Activated naive CD8-positive, alpha-beta T cell treated with anti-CD3 and anti-CD28 coated beads, Interleukin-2, amount 10 ng/mL, durations not matched to agents 7 days and 5 days (primary cell): ENCODE measurements at regions not wholly inside any gene's neighbourhood (a gene's known extent, or its start where the extent isn't known, plus 50 kb on each side); places are given as distances from the start of the nearest gene placed in this dataset.
"Not testable (repeated sequence)": the region's sequence is repeated elsewhere in the genome, so short reads cannot be mapped to it uniquely, and the experiment has no call there.

ENCODE experiments used
- ATAC-seq: fragments of 150-1000 bp; cut with Tn5 transposase; one replicate; pipeline ENCODE4 v1.10.0; 2021; ENCODE audit warnings: low read depth, moderate library complexity
- POLR2A ChIA-PET: fragments of 350-600 bp; sonication (Branson Sonifier 250); formaldehyde crosslinking; loops from one replicate; lab custom pipeline; 2021; ENCODE audit warnings: antibody characterized with exemption; lab: Charles Lee
- DNase-seq: peaks from one replicate; pipeline ENCODE4 v3.0.0; 2021
- H3K27ac Mint-ChIP-seq: one replicate; pipeline ENCODE4 v1.8.0; 2022; ENCODE audit warnings: mild to moderate bottlenecking, mixed read lengths
- H3K27me3 Mint-ChIP-seq: one replicate; pipeline ENCODE4 v1.8.0; 2022; ENCODE audit warnings: mild to moderate bottlenecking, moderate library complexity, mixed read lengths
- H3K36me3 Mint-ChIP-seq: one replicate; pipeline ENCODE4 v1.8.0; 2021; ENCODE audit warnings: mild to moderate bottlenecking, mixed read lengths
- H3K4me1 Mint-ChIP-seq: one replicate; pipeline ENCODE4 v1.8.0; 2021; ENCODE audit warnings: mixed read lengths
- H3K4me3 Mint-ChIP-seq: one replicate; pipeline ENCODE4 v1.8.0; 2022; ENCODE audit warnings: mild to moderate bottlenecking, moderate library complexity, mixed read lengths
- H3K9me3 Mint-ChIP-seq: one replicate; pipeline ENCODE4 v1.8.0; 2021; ENCODE audit warnings: mixed read lengths

- H3K27me3 Mint-ChIP-seq, ATAC-seq, POLR2A ChIA-PET, H3K4me3 Mint-ChIP-seq, H3K27ac Mint-ChIP-seq, H3K9me3 Mint-ChIP-seq, H3K4me1 Mint-ChIP-seq, H3K36me3 Mint-ChIP-seq, DNase-seq: not testable (repeated sequence)
Measured at GRCh38 chr16:5203675-5204074, 106.1 kb upstream of the EEF2KMT start.

- no peak for ATAC-seq
- no peaks in the 10 kb centered on the region for H3K36me3 Mint-ChIP-seq
- no peak overlapping the region for H3K27ac Mint-ChIP-seq
- H3K4me3 Mint-ChIP-seq, result no peak overlapping the region
- no peaks in the 10 kb centered on the region for H3K9me3 Mint-ChIP-seq
- no peaks in the 10 kb centered on the region for H3K27me3 Mint-ChIP-seq
- POLR2A ChIA-PET, result no interaction called here
- H3K4me1 Mint-ChIP-seq, result no peaks in the 10 kb centered on the region
- DNase-seq, result no peak
Measured at GRCh38 chr16:5200123-5200522, 102.5 kb upstream of the EEF2KMT start.

GRCh38 chr16:5196204-5196603 is 98.6 kb upstream of the EEF2KMT start:
- no peaks in the 10 kb centered on the region for H3K36me3 Mint-ChIP-seq
- no peak overlapping the region for H3K4me3 Mint-ChIP-seq
- H3K4me1 Mint-ChIP-seq, result no peaks in the 10 kb centered on the region
- H3K27me3 Mint-ChIP-seq, result no peaks in the 10 kb centered on the region
- no peak for ATAC-seq
- no peaks in the 10 kb centered on the region for H3K9me3 Mint-ChIP-seq
- POLR2A ChIA-PET, result no interaction called here
- no peak for DNase-seq
- H3K27ac Mint-ChIP-seq, result no peak overlapping the region

GRCh38 chr16:5193861-5194260 is 96.3 kb upstream of the EEF2KMT start:
- H3K4me3 Mint-ChIP-seq, result no peak overlapping the region
- DNase-seq (no peak), ATAC-seq (no peak)
- H3K27ac Mint-ChIP-seq, result no peak overlapping the region
- H3K27me3 Mint-ChIP-seq, result no peaks in the 10 kb centered on the region
- no peaks in the 10 kb centered on the region for H3K9me3 Mint-ChIP-seq
- H3K4me1 Mint-ChIP-seq, result no peaks in the 10 kb centered on the region
- POLR2A ChIA-PET, result no interaction called here
- no peaks in the 10 kb centered on the region for H3K36me3 Mint-ChIP-seq

GRCh38 chr16:5188989-5189352 is 91.4 kb upstream of the EEF2KMT start:
- POLR2A ChIA-PET, result no interaction called here
- Mint-ChIP-seq H3K9me3 (no peaks in the 10 kb centered on the region), H3K4me1 (no peaks in the 10 kb centered on the region), H3K27me3 (no peaks in the 10 kb centered on the region), H3K4me3 (no peak overlapping the region), H3K36me3 (no peaks in the 10 kb centered on the region), H3K27ac (no peak overlapping the region)
- ATAC-seq (no peak), DNase-seq (no peak)

GRCh38 chr16:5188318-5188988 is 90.9 kb upstream of the EEF2KMT start:
- Mint-ChIP-seq H3K4me3 (no peak overlapping the region), H3K4me1 (no peaks in the 10 kb centered on the region), H3K36me3 (no peaks in the 10 kb centered on the region), H3K9me3 (no peaks in the 10 kb centered on the region), H3K27me3 (no peaks in the 10 kb centered on the region), H3K27ac (no peak overlapping the region)
- no peak for ATAC-seq
- DNase-seq, result no peak
- POLR2A ChIA-PET, result no interaction called here

GRCh38 chr16:5187402-5187952 is 89.9 kb upstream of the EEF2KMT start:
- no peak overlapping the region for H3K4me3 Mint-ChIP-seq
- H3K4me1 Mint-ChIP-seq, result no peaks in the 10 kb centered on the region
- no peaks in the 10 kb centered on the region for H3K9me3 Mint-ChIP-seq
- H3K36me3 Mint-ChIP-seq, result no peaks in the 10 kb centered on the region
- H3K27me3 Mint-ChIP-seq, result no peaks in the 10 kb centered on the region
- no peak for ATAC-seq
- no peak overlapping the region for H3K27ac Mint-ChIP-seq
- POLR2A ChIA-PET, result no interaction called here
- no peak for DNase-seq

- H3K9me3 Mint-ChIP-seq, result no peaks in the 10 kb centered on the region
- POLR2A ChIA-PET, result no interaction called here
- no peak overlapping the region for H3K27ac Mint-ChIP-seq
- ATAC-seq (no peak), DNase-seq (no peak)
- no peaks in the 10 kb centered on the region for H3K27me3 Mint-ChIP-seq
- H3K4me3 Mint-ChIP-seq, result no peak overlapping the region
- no peaks in the 10 kb centered on the region for H3K4me1 Mint-ChIP-seq
- H3K36me3 Mint-ChIP-seq, result no peaks in the 10 kb centered on the region
Measured at GRCh38 chr16:5186381-5186903, 88.8 kb upstream of the EEF2KMT start.

GRCh38 chr16:5176505-5176904 is 78.9 kb upstream of the EEF2KMT start:
- Mint-ChIP-seq H3K27me3 (no peaks in the 10 kb centered on the region), H3K4me3 (no peak overlapping the region), H3K27ac (no peak overlapping the region), H3K36me3 (no peaks in the 10 kb centered on the region), H3K9me3 (peaks cover 6% of the 10 kb centered on the region), H3K4me1 (no peaks in the 10 kb centered on the region)
- no peak for DNase-seq
- no peak for ATAC-seq
- POLR2A ChIA-PET, result no interaction called here

- POLR2A ChIA-PET, result no interaction called here
- no peak overlapping the region for H3K4me3 Mint-ChIP-seq
- peaks cover 6% of the 10 kb centered on the region for H3K9me3 Mint-ChIP-seq
- peaks cover 4% of the 10 kb centered on the region for H3K27me3 Mint-ChIP-seq
- no peak overlapping the region for H3K27ac Mint-ChIP-seq
- no peaks in the 10 kb centered on the region for H3K36me3 Mint-ChIP-seq
- ATAC-seq (no peak), DNase-seq (no peak)
- no peaks in the 10 kb centered on the region for H3K4me1 Mint-ChIP-seq
Measured at GRCh38 chr16:5175266-5175665, 77.7 kb upstream of the EEF2KMT start.

- Mint-ChIP-seq H3K4me3 (no peak overlapping the region), H3K4me1 (no peaks in the 10 kb centered on the region), H3K36me3 (no peaks in the 10 kb centered on the region), H3K9me3 (no peaks in the 10 kb centered on the region), H3K27me3 (peaks cover 10% of the 10 kb centered on the region), H3K27ac (no peak overlapping the region)
- no peak for DNase-seq
- POLR2A ChIA-PET, result no interaction called here
- ATAC-seq, result no peak
Measured at GRCh38 chr16:5166486-5166885, 68.9 kb upstream of the EEF2KMT start.

- H3K36me3 Mint-ChIP-seq, H3K4me1 Mint-ChIP-seq, ATAC-seq, H3K27me3 Mint-ChIP-seq, H3K4me3 Mint-ChIP-seq, DNase-seq, POLR2A ChIA-PET, H3K27ac Mint-ChIP-seq, H3K9me3 Mint-ChIP-seq: not testable (repeated sequence)
Measured at GRCh38 chr16:5165429-5165828, 67.8 kb upstream of the EEF2KMT start.

- POLR2A ChIA-PET, H3K4me1 Mint-ChIP-seq, H3K4me3 Mint-ChIP-seq, H3K9me3 Mint-ChIP-seq, DNase-seq, ATAC-seq, H3K27ac Mint-ChIP-seq, H3K36me3 Mint-ChIP-seq, H3K27me3 Mint-ChIP-seq: not testable (repeated sequence)
Measured at GRCh38 chr16:5162801-5163200, 65.2 kb upstream of the EEF2KMT start.

GRCh38 chr16:5161888-5162287 is 64.3 kb upstream of the EEF2KMT start:
- ATAC-seq, H3K4me1 Mint-ChIP-seq, POLR2A ChIA-PET: not testable (repeated sequence)

More at GRCh38 chr16:5161888-5162287, 64.3 kb upstream of the EEF2KMT start:
- DNase-seq, H3K27ac Mint-ChIP-seq, H3K4me3 Mint-ChIP-seq, H3K9me3 Mint-ChIP-seq, H3K27me3 Mint-ChIP-seq, H3K36me3 Mint-ChIP-seq: not testable (repeated sequence)
